Liver (tissue), 8 donors: ENCODE measurements at regions not wholly inside any gene's neighbourhood (a gene's known extent, or its start where the extent isn't known, plus 50 kb on each side); places are given as distances from the start of the nearest gene placed in this dataset.

Experiments
- DNase-seq: peaks from one replicate; pipeline ENCODE4 v3.0.0-alpha.2; 2017; ENCODE audit warnings: low spot score
- H3K27ac ChIP-seq, 2 donors: one replicate each; pipeline ENCODE4 v1.7.0; 2013; ENCODE audit warnings: inconsistent platforms in 2 of 2, low read length in 2 of 2, control low read depth in 1 of 2, low read depth in 1 of 2, mild to moderate bottlenecking in 1 of 2
- H3K27me3 ChIP-seq, 4 donors: one replicate each; pipeline versions ENCODE4 v1.6.1 to v1.7.0; 2013; ENCODE audit warnings: low read length in 3 of 4, inconsistent platforms in 1 of 4, mild to moderate bottlenecking in 1 of 4, moderate library complexity in 1 of 4; ENCODE audit not compliant: control insufficient read depth in 4 of 4, insufficient read depth in 4 of 4
- H3K36me3 ChIP-seq, 4 donors: one replicate each; pipeline versions ENCODE4 v1.6.1 to v1.7.0; 2013; ENCODE audit warnings: low read length in 3 of 4, mild to moderate bottlenecking in 3 of 4, low read depth in 1 of 4, moderate library complexity in 1 of 4; ENCODE audit not compliant: control insufficient read depth in 4 of 4, insufficient read depth in 3 of 4
- H3K4me1 ChIP-seq, 4 donors: one replicate each; pipeline versions ENCODE4 v1.6.1 to v1.7.0; 2013; ENCODE audit warnings: low read length in 3 of 4, mild to moderate bottlenecking in 3 of 4, moderate library complexity in 1 of 4; ENCODE audit not compliant: control insufficient read depth in 4 of 4, insufficient read depth in 4 of 4
- H3K4me3 ChIP-seq, 3 donors: one replicate each; pipeline versions ENCODE4 v1.6.1 to v1.7.0; 2013; ENCODE audit warnings: low read length in 3 of 3, control low read depth in 1 of 3, low read depth in 1 of 3, mild to moderate bottlenecking in 1 of 3
- H3K9ac ChIP-seq, 2 donors: one replicate each; pipeline ENCODE4 v1.7.0; 2013; ENCODE audit warnings: low read length in 2 of 2, mild to moderate bottlenecking in 2 of 2, moderate library complexity in 2 of 2, control low read depth in 1 of 2, low read depth in 1 of 2
- H3K9me3 ChIP-seq, 4 donors: one replicate each; pipeline versions ENCODE4 v1.6.1 to v1.7.0; 2013; ENCODE audit warnings: low read length in 3 of 4; ENCODE audit not compliant: control insufficient read depth in 4 of 4
- CTCF ChIP-seq: fragments of 150-350 bp; IDR thresholded peaks from 2 replicates; pipeline ENCODE4 v1.5.1; 2017; ENCODE audit warnings: improper control_type of control experiment, low read depth, low read length; ENCODE audit not compliant: missing input control
- EGR1 ChIP-seq, 2 donors: IDR thresholded peaks; 2 replicates each; pipeline ENCODE4 v1.6.1; 2016 to 2018; ENCODE audit warnings: antibody characterized with exemption in 2 of 2, low read depth in 2 of 2
- FOXA2 ChIP-seq: IDR thresholded peaks from 2 replicates; pipeline ENCODE4 v1.6.1; 2016; ENCODE audit warnings: antibody characterized with exemption
- GABPA ChIP-seq, 2 donors: IDR thresholded peaks in 1 of 2; conservative IDR thresholded peaks in 1 of 2; 2 replicates each; pipeline ENCODE4 v1.6.1; 2016; ENCODE audit warnings: antibody characterized with exemption in 2 of 2, mild to moderate bottlenecking in 1 of 2, moderate library complexity in 1 of 2
- HNF4A ChIP-seq, 2 donors: conservative IDR thresholded peaks; 2 replicates each; pipeline ENCODE4 v1.6.1; 2016; ENCODE audit warnings: antibody characterized with exemption in 2 of 2, mild to moderate bottlenecking in 2 of 2
- HNF4G ChIP-seq: IDR thresholded peaks from 2 replicates; pipeline ENCODE4 v1.6.1; 2016; ENCODE audit warnings: antibody characterized with exemption
- JUND ChIP-seq, 2 donors: IDR thresholded peaks; 2 replicates each; pipeline ENCODE4 v1.6.1; 2016; ENCODE audit warnings: antibody characterized with exemption in 2 of 2
- MAX ChIP-seq: IDR thresholded peaks from 2 replicates; pipeline ENCODE4 v1.6.1; 2016; ENCODE audit warnings: antibody characterized with exemption
- NR2F2 ChIP-seq: IDR thresholded peaks from 2 replicates; pipeline ENCODE4 v1.6.1; 2016; ENCODE audit warnings: antibody characterized with exemption
- RAD21 ChIP-seq, 2 donors: IDR thresholded peaks; 2 replicates each; pipeline ENCODE4 v1.6.1; 2016; ENCODE audit warnings: antibody characterized with exemption in 2 of 2, mild to moderate bottlenecking in 2 of 2
- RXRA ChIP-seq, 2 donors: IDR thresholded peaks; 2 replicates each; pipeline ENCODE4 v1.6.1; 2017 to 2018; ENCODE audit warnings: antibody characterized with exemption in 2 of 2, mild to moderate bottlenecking in 1 of 2
- SP1 ChIP-seq: IDR thresholded peaks from 2 replicates; pipeline ENCODE4 v1.6.1; 2018; ENCODE audit warnings: antibody characterized with exemption, mild to moderate bottlenecking
- TAF1 ChIP-seq: conservative IDR thresholded peaks from 2 replicates; pipeline ENCODE4 v1.6.1; 2016; ENCODE audit warnings: antibody characterized with exemption, mild to moderate bottlenecking
- YY1 ChIP-seq: IDR thresholded peaks from 2 replicates; pipeline ENCODE4 v1.6.1; 2016; ENCODE audit warnings: antibody characterized with exemption, mild to moderate bottlenecking
- WGBS: extraction: QIAGEN DNeasy Blood & Tissue Kit; methylation state at CpG from one replicate; pipeline ENCODE4 v1.1.7; 2013; 5-methylcytosine and 5-hydroxymethylcytosine counted together
- TF ChIP-seq, protein P1 (sequence below): IDR thresholded peaks from 2 replicates; pipeline ENCODE4 v1.6.1; 2016; ENCODE audit warnings: antibody characterized with exemption
- TF ChIP-seq, protein P2 (sequence below): IDR thresholded peaks from 2 replicates; pipeline ENCODE4 v1.6.1; 2016; ENCODE audit warnings: antibody characterized with exemption
- donor health status: healthy.
- donor health status: healthy.
- donor health status: healthy.
- donor health status: healthy.
- donor health status: healthy.

GRCh38 chr13:73140801-73141200 is 82.0 kb downstream of the KLF5 start:
- Histone ChIP-seq H3K4me1 (no peaks in the 10 kb centered on the region), H3K9ac (no peak overlapping the region), H3K9me3 (no peaks in the 10 kb centered on the region), H3K27me3 (no peaks in the 10 kb centered on the region), H3K27ac (no peak overlapping the region), H3K36me3 (no peaks in the 10 kb centered on the region), H3K4me3 (no peak overlapping the region)
- 61% methylated on average over 2 of the region's 2 CpGs for WGBS
- TF ChIP-seq MAX, result no peak
- no peak for TF ChIP-seq CTCF
- no peak for TF ChIP-seq TAF1
- DNase-seq, result no peak

GRCh38 chr13:73138638-73139491 is 80.1 kb downstream of the KLF5 start:
- H3K9ac ChIP-seq, result no peak overlapping the region
- WGBS, result 42% methylated on average over 11 of the region's 11 CpGs
- H3K4me3 ChIP-seq, result no peak overlapping the region
- H3K27ac ChIP-seq, result no peak overlapping the region
- no peak for TF ChIP-seq SP1
- no peak for TF ChIP-seq MAX
- TF ChIP-seq NR2F2, result no peak
- TF ChIP-seq YY1, result no peak
- TF ChIP-seq HNF4A (conservative IDR thresholded peaks at IDR 0.05), result no peak
- TF ChIP-seq FOXA2, result no peak
- TF ChIP-seq RXRA (IDR thresholded peaks at IDR 0.05), result no peak
- TF ChIP-seq, protein P1, sequence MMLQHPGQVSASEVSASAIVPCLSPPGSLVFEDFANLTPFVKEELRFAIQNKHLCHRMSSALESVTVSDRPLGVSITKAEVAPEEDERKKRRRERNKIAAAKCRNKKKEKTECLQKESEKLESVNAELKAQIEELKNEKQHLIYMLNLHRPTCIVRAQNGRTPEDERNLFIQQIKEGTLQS, result no peak
- no peak for TF ChIP-seq TAF1
- no peak for TF ChIP-seq JUND (IDR thresholded peaks at IDR 0.05)
- TF ChIP-seq, protein P2, sequence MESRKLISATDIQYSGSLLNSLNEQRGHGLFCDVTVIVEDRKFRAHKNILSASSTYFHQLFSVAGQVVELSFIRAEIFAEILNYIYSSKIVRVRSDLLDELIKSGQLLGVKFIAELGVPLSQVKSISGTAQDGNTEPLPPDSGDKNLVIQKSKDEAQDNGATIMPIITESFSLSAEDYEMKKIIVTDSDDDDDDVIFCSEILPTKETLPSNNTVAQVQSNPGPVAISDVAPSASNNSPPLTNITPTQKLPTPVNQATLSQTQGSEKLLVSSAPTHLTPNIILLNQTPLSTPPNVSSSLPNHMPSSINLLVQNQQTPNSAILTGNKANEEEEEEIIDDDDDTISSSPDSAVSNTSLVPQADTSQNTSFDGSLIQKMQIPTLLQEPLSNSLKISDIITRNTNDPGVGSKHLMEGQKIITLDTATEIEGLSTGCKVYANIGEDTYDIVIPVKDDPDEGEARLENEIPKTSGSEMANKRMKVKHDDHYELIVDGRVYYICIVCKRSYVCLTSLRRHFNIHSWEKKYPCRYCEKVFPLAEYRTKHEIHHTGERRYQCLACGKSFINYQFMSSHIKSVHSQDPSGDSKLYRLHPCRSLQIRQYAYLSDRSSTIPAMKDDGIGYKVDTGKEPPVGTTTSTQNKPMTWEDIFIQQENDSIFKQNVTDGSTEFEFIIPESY, result no peak
- TF ChIP-seq RAD21 (IDR thresholded peaks at IDR 0.05), result no peak
- no peak for TF ChIP-seq GABPA (IDR thresholded peaks at IDR 0.05 in 1 of 2, conservative IDR thresholded peaks at IDR 0.05 in 1 of 2)
- TF ChIP-seq CTCF, result no peak
- TF ChIP-seq EGR1 (IDR thresholded peaks at IDR 0.05; ENCODE audit: low read depth in 2 of 2), result no peak
- TF ChIP-seq HNF4G, result no peak
- H3K36me3 ChIP-seq, result no peaks in the 10 kb centered on the region
- H3K27me3 ChIP-seq, result no peaks in the 10 kb centered on the region
- no peaks in the 10 kb centered on the region for H3K9me3 ChIP-seq
- no peaks in the 10 kb centered on the region for H3K4me1 ChIP-seq
- DNase-seq, result no peak
